AG04449 (cell line): ENCODE measurements at regions not wholly inside any gene's neighbourhood (a gene's known extent, or its start where the extent isn't known, plus 50 kb on each side); places are given as distances from the start of the nearest gene placed in this dataset.
"Not testable (repeated sequence)": the region's sequence is repeated elsewhere in the genome, so short reads cannot be mapped to it uniquely, and the experiment has no call there.

Experiments used
- CTCF ChIA-PET: fragments of 350-600 bp; formaldehyde crosslinking; extraction: SDS; loops from one replicate; lab custom pipeline; 2021; ENCODE audit warnings: antibody characterized with exemption; lab: Yijun Ruan, JAX
- POLR2A ChIA-PET: fragments of 400-600, 350-600 bp; formaldehyde crosslinking; extraction: SDS; loops from one replicate; lab custom pipeline; 2020; ENCODE audit warnings: antibody characterized with exemption, inconsistent platforms; lab: Yijun Ruan, JAX
- DNase-seq: peaks from one replicate; pipeline ENCODE4 v3.0.0-alpha.2; 2010; ENCODE audit warnings: low read depth, low spot score
- H3K4me3 ChIP-seq: 2 replicates; pipeline ENCODE4 v1.5.1; 2011; ENCODE audit warnings: low read depth, mild to moderate bottlenecking, control low read depth, low read length
- TF ChIP-seq, protein P1 (sequence below): IDR thresholded peaks from one replicate; pipeline ENCODE4 v1.5.1; 2011; ENCODE audit warnings: mild to moderate bottlenecking, moderate library complexity, low read length, control low read depth, inconsistent platforms; ENCODE audit not compliant: insufficient read depth; ENCODE audit errors: missing control alignments

DNA sequence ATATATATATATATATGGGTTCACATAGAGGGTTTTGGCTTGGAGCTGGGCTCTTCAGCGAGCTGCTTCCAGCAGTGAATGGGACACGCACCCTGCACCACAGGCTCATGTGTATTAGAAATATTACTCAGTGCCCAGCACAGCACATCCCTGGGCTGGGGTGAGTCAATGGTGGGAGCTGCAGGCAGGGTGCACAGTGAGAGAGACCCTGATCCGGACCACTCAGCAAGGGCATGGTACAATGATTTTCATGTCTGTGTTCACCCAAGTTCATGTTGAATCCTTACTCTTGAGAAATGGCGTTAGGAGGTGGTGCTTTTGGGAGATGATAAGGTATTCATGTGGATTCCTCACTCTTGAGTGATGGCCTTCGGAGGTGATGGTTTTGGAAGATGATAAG, 194.7 kb downstream of the ASMT start:
- CTCF ChIA-PET: no interaction called here
- no peak for DNase-seq
- no peak overlapping the region for H3K4me3 ChIP-seq
- TF ChIP-seq, protein P1, sequence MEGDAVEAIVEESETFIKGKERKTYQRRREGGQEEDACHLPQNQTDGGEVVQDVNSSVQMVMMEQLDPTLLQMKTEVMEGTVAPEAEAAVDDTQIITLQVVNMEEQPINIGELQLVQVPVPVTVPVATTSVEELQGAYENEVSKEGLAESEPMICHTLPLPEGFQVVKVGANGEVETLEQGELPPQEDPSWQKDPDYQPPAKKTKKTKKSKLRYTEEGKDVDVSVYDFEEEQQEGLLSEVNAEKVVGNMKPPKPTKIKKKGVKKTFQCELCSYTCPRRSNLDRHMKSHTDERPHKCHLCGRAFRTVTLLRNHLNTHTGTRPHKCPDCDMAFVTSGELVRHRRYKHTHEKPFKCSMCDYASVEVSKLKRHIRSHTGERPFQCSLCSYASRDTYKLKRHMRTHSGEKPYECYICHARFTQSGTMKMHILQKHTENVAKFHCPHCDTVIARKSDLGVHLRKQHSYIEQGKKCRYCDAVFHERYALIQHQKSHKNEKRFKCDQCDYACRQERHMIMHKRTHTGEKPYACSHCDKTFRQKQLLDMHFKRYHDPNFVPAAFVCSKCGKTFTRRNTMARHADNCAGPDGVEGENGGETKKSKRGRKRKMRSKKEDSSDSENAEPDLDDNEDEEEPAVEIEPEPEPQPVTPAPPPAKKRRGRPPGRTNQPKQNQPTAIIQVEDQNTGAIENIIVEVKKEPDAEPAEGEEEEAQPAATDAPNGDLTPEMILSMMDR: no peak
- POLR2A ChIA-PET: no interaction called here

DNA sequence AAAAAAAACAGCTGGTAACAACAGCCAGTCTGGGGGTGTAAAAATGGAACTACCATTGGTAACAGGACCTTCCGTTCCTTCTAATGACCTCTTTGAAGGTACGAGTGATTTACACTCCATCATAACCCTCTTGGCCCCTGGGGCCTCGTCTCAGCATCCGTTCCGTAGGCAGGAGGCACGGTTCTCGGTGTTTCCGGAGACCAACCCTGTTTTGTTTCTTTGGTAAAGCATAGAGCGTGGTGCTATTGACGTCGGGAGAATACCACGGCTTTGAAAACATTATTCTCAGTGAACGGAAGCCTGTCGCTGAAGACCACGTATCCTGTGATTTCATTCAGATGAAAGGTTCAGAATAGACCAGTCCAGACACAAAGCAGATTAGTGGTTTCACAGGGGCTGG, 198.9 kb downstream of the ASMT start:
- ChIA-PET POLR2A (no interaction called here), CTCF (no interaction called here)
- TF ChIP-seq, protein P1: no peak
- H3K4me3 ChIP-seq: no peak overlapping the region
- no peak for DNase-seq

DNA sequence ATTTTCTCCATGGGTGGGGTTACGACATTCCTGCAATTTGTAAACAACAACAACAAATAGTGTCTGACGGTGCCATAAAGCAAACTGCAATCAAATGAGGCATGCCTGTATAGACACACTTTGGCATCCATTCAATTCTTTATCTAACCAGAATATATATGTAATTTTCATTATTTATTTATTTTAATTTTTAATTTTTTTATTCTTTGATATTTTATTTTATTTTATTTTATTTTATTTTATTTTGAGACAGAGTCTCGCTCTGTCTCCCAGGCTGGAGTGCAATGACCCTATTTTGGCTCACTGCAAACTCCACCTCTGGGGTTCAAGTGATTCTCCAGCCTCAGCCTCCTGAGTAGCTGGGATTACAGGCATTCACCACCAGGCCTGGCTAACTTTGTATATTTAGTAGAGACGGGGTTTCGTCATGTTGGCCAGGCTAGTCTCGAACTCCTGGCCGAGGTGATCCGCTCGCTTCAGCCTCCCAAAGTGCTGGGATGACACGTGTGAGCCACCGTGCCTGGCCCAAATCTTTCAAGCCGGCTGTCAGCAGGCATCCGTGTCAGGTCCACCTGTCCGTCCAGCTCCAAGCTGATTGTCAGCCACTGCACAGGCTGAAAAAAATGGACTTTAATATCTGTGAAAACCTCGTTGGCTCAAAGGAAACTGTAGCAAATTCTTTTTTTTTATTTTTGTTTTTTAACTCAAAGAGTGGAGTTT, 200.8 kb downstream of the ASMT start:
- TF ChIP-seq, protein P1: no peak
- CTCF ChIA-PET: no interaction called here
- no peak overlapping the region for H3K4me3 ChIP-seq
- DNase-seq: no peak
- POLR2A ChIA-PET: no interaction called here

DNA sequence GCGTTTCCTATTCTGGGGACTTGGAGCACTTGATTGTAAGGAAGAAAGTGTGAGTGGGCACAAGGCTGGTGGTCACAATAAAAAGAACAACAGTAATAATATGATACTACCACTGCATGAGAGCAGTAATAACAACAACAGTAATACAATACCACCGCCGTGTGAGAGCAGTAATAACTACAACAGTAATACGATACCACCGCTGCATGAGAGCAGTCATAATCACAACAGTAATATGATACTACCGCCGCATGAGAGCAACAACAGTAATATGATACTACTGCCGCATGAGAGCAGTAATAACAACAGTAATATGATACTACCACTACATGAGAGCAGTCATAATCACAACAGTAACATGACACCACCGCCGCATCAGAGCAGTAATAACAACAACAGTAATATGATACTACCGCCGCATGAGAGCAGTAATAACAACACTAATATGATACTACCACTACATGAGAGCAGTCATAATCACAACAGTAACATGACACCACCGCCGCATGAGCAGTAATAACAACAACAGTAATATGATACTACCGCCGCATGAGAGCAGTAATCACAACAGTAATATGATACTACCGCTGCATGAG, 201.6 kb downstream of the ASMT start:
- CTCF ChIA-PET, H3K4me3 ChIP-seq, POLR2A ChIA-PET, DNase-seq: not testable (repeated sequence)

DNA sequence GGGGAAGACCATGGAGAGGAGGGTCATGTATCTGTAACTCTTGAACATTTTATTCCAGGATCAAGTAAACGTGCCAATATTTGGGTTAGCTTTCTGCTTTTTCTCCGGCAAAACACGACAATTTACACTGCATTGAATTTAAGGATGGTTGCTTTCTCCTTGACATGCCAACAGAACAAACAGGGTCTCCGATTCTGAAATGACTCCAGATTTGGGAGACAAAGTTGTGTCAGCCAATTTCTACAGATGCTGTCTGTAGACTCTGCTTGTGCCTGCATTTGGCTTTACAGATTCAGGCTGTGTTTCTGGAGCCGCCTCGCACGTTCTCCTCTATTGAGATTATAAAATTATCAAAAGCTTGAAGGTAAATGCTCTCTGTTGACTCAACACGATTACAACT, 207.0 kb downstream of the ASMT start:
- ChIA-PET CTCF (no interaction called here), POLR2A (no interaction called here)
- TF ChIP-seq, protein P1: no peak
- no peak overlapping the region for H3K4me3 ChIP-seq
- DNase-seq: no peak

DNA sequence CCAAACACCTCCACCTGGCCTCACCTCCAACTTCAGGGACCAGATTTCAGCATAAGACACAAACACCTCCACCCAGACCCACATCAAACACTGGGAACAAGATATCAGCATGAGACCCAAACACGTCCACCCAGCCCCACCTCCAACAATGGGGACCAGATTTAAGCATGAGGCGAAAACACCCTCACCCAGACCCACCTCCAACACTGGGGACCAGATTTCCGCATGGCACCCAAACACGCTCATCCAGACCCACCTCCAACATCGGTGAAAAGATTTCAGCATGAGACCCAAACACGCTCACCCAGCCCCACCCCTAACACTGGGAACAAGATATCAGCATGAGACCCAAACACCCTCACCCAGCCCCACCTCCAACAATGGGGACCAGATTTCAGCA, 210.0 kb downstream of the ASMT start:
- ChIA-PET CTCF (no interaction called here), POLR2A (no interaction called here)
- TF ChIP-seq, protein P1: no peak
- DNase-seq: no peak
- H3K4me3 ChIP-seq: no peak overlapping the region
